Aorta (tissue), 5 donors: ENCODE measurements at regions not wholly inside any gene's neighbourhood (a gene's known extent, or its start where the extent isn't known, plus 50 kb on each side); places are given as distances from the start of the nearest gene placed in this dataset.

Experiments used
- ATAC-seq: fragments of 200-7000 bp; cut with Tn5 transposase; one replicate; pipeline ENCODE4 v1.9.1; 2022; ENCODE audit warnings: moderate library complexity; ENCODE audit not compliant: low FRiP score
- DNase-seq, 2 donors: peaks; one replicate each; pipeline ENCODE4 v3.0.0-alpha.2; 2020
- H3K27ac ChIP-seq, 2 donors: one replicate each; pipeline ENCODE4 v1.5.1; 2013; ENCODE audit warnings: low read length in 2 of 2, mild to moderate bottlenecking in 2 of 2, moderate library complexity in 2 of 2, control low read depth in 1 of 2, inconsistent platforms in 1 of 2, low read depth in 1 of 2
- H3K27me3 ChIP-seq, 2 donors: one replicate each; pipeline ENCODE4 v1.6.1; 2013; ENCODE audit warnings: control low read depth in 1 of 2, low read length in 1 of 2, mild to moderate bottlenecking in 1 of 2, moderate library complexity in 1 of 2; ENCODE audit not compliant: insufficient read depth in 2 of 2, control insufficient read depth in 1 of 2
- H3K36me3 ChIP-seq, 2 donors: one replicate each; pipeline ENCODE4 v1.6.1; 2013; ENCODE audit warnings: control low read depth in 1 of 2, low read length in 1 of 2, mild to moderate bottlenecking in 1 of 2; ENCODE audit not compliant: insufficient read depth in 2 of 2, control insufficient read depth in 1 of 2
- H3K4me1 ChIP-seq, 2 donors: one replicate each; pipeline ENCODE4 v1.6.1; 2013; ENCODE audit warnings: low read length in 2 of 2, control low read depth in 1 of 2, mild to moderate bottlenecking in 1 of 2, moderate library complexity in 1 of 2; ENCODE audit not compliant: insufficient read depth in 2 of 2, control insufficient read depth in 1 of 2
- H3K4me3 ChIP-seq, 2 donors: one replicate each; pipeline ENCODE4 v1.5.1; 2013; ENCODE audit warnings: low read length in 2 of 2, control low read depth in 1 of 2, mild to moderate bottlenecking in 1 of 2
- H3K9me3 ChIP-seq: one replicate; pipeline ENCODE4 v1.6.1; 2013; ENCODE audit warnings: mild to moderate bottlenecking, low read length; ENCODE audit not compliant: control insufficient read depth
- WGBS, 2 donors: extraction: QIAGEN DNeasy Blood & Tissue Kit; methylation state at CpG; one replicate each; pipeline ENCODE4 v1.1.7; 2013; 5-methylcytosine and 5-hydroxymethylcytosine counted together
- intact Hi-C, 2 donors: fragments of 100-400 bp; cut with DNase I; formaldehyde crosslinking; loops; one replicate each; pipeline versions ENCODE4 v1.14.2 to v1.15.0; 2022
- donor health status: healthy with polysubstance abuse.
- donor health status: Bipolar disorder and iron deficiency.
- donor health status: DM: no; HTN: no; CAD: no.
- donor health status: DM: no; HTN: no; CAD: no.
- donor health status: DM: yes; HTN: yes; CAD: no.

GRCh38 chr4:137310593-137311490, 221.5 kb downstream of the PCDH18 start:
- intact Hi-C loops = no loop called here
- 57 to 58% methylated on average over 3 of the region's 3 CpGs for WGBS, 2 donors
- no peaks in the 10 kb centered on the region for H3K36me3 ChIP-seq

DNA sequence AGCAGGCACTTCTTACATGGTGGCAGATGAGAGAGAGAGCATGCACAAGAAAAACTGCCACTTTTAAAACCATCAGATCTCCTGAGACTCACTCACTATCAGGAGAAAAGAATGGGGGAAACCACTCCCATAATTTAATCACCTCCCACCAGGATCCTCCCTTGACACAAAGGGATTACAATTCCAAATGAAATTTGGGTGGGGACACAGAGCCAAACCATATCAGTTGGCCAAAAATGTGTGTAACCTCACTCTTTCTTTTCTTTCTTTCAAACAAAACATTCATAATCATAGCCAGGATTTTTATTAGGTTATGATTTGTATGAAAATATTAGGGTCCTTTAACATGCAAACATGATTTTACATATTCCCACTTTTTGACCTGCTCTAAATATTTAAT, 222.1 kb downstream of the PCDH18 start:
- no peaks in the 10 kb centered on the region for H3K9me3 ChIP-seq
- no peak overlapping the region for H3K27ac ChIP-seq
- DNase-seq (no peak), ATAC-seq (no peak)
- H3K36me3 ChIP-seq = no peaks in the 10 kb centered on the region
- intact Hi-C loops = no loop called here
- H3K4me3 ChIP-seq = no peak overlapping the region
- no peaks in the 10 kb centered on the region for H3K27me3 ChIP-seq
- H3K4me1 ChIP-seq = no peaks in the 10 kb centered on the region

More at GRCh38 chr4:137310593-137311490, 221.5 kb downstream of the PCDH18 start:
- H3K4me1 ChIP-seq = no peaks in the 10 kb centered on the region
- H3K4me3 ChIP-seq = no peak overlapping the region
- ATAC-seq = peak; percentile 75
- H3K27ac ChIP-seq = peak overlapping the region in 1 of 2 donors; percentile 28
- H3K9me3 ChIP-seq = no peaks in the 10 kb centered on the region
- no peaks in the 10 kb centered on the region for H3K27me3 ChIP-seq
- DNase-seq = no peak

GRCh38 chr4:137309424-137309823, 222.9 kb downstream of the PCDH18 start:
- H3K36me3 ChIP-seq = no peaks in the 10 kb centered on the region
- no peaks in the 10 kb centered on the region for H3K9me3 ChIP-seq
- DNase-seq = no peak
- no peak overlapping the region for H3K27ac ChIP-seq
- ATAC-seq = no peak
- 96 to 100% methylated on average over 1 of the region's 1 CpG for WGBS, 2 donors
- intact Hi-C loops = no loop called here
- H3K4me1 ChIP-seq = no peaks in the 10 kb centered on the region
- no peaks in the 10 kb centered on the region for H3K27me3 ChIP-seq
- H3K4me3 ChIP-seq = no peak overlapping the region

DNA sequence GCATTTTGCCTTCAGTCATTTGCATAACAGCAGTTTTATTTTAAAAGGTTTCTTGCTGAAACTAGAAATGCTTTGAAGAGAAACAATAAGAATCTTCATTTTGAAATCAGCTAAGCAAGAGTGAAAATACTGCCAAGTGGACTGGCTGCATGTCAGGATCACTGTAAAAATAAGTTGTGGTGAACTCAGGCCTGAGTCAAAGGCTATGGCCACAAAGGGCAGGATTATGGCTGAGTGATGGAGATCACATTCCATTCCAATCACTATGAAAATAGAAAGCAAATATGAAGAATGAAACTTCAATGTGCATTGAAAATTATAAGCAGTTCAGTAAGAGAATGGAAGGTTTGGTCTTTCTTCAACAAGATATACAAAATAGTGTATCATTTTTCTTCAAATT, 224.5 kb downstream of the PCDH18 start:
- Histone ChIP-seq H3K27me3 (no peaks in the 10 kb centered on the region), H3K27ac (no peak overlapping the region), H3K36me3 (no peaks in the 10 kb centered on the region), H3K4me3 (no peak overlapping the region), H3K9me3 (no peaks in the 10 kb centered on the region), H3K4me1 (no peaks in the 10 kb centered on the region)
- DNase-seq (peak in 1 of 2 donors; percentile 47), ATAC-seq (no peak)
- intact Hi-C loops = loop anchor here in 1 of 2 donors (2.0 kb wide), 1 partner anchor 223 kb away; no protein-coding TSS in a partner anchor

- no peaks in the 10 kb centered on the region for H3K27me3 ChIP-seq
- no peak for ATAC-seq
- no peak overlapping the region for H3K4me3 ChIP-seq
- no peaks in the 10 kb centered on the region for H3K4me1 ChIP-seq
- intact Hi-C loops = no loop called here
- H3K27ac ChIP-seq = no peak overlapping the region
- H3K9me3 ChIP-seq = no peaks in the 10 kb centered on the region
- DNase-seq = no peak
- no peaks in the 10 kb centered on the region for H3K36me3 ChIP-seq
Observed at GRCh38 chr4:137300776-137301175, 231.5 kb downstream of the PCDH18 start.

DNA sequence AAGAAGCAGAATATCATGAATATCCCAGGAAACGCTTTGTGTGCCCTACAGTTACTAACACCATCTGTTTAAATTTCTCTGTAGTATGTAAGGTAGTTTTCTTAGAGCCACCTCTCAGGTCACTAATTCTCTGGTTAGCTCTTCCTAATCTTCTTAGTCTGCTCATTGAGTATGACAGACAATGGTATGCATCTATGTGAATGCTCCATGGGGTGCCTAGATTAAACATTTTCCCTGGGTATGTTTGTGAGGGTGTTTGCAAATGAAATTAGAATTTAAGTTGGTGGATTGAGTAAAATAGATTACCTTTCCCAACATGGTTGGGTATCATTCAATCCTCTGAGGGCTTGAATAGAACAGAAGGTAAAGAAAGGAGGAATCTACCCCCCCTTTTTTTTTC, 233.0 kb downstream of the PCDH18 start:
- 91 to 97% methylated on average over 1 of the region's 1 CpG for WGBS, 2 donors
- intact Hi-C loops = loop anchor here in 1 of 2 donors (5.0 kb wide), 1 partner anchor 553 kb away; no protein-coding TSS in a partner anchor
- no peak for ATAC-seq

DNA sequence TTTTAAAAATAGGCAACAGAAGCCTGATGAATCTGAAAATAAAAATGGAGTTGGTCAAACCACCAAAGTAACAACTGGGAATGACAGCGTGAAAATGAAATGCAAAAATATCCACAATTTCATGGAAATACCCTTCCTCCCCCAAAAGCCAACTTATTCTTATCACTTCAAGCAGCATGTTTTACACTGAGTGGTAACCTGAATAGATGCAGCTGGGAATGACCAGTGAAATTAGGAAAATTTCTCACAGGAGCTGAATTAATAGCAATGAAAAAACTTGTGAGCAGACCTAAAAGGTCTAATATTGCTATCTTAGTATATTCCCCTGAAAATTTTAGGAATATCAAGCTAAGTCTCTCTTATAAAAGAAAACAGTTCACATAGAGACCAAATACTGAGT, 239.0 kb downstream of the PCDH18 start:
- WGBS, 2 donors = 95 to 97% methylated on average over 1 of the region's 1 CpG
- H3K36me3 ChIP-seq = no peaks in the 10 kb centered on the region
- H3K4me1 ChIP-seq = no peaks in the 10 kb centered on the region
- ATAC-seq (no peak), DNase-seq (no peak)
- no peak overlapping the region for H3K27ac ChIP-seq
- intact Hi-C loops = no loop called here
- H3K9me3 ChIP-seq = no peaks in the 10 kb centered on the region
- H3K27me3 ChIP-seq = no peaks in the 10 kb centered on the region
- H3K4me3 ChIP-seq = no peak overlapping the region

More for the DNA sequence above, 233.0 kb downstream of the PCDH18 start:
- Histone ChIP-seq H3K27ac (no peak overlapping the region), H3K27me3 (no peaks in the 10 kb centered on the region), H3K36me3 (no peaks in the 10 kb centered on the region), H3K9me3 (no peaks in the 10 kb centered on the region), H3K4me3 (no peak overlapping the region), H3K4me1 (no peaks in the 10 kb centered on the region)
- DNase-seq = no peak

DNA sequence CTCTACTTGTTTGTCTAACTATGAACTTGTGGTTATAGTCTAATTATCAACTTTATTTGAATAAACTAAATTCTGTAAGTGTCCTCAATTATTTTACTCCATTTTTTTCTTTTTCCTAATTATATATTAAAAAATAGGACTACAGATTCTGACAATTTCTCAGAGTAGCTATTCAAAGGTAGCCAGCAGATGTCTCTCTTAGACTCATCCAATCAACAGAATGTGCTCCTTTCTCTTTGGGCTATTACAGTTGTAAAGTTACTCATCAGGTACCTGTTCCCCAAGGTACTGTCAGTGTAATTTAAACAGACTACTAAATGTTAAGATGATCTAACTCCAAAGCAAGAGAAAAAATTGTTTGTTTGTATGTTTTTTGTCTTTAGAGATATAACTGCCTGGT, 248.6 kb downstream of the PCDH18 start:
- no peaks in the 10 kb centered on the region for H3K9me3 ChIP-seq
- ATAC-seq = no peak
- DNase-seq = no peak

GRCh38 chr4:137278431-137278830, 253.9 kb downstream of the PCDH18 start:
- no peak for DNase-seq
- 46 to 63% methylated on average over 1 of the region's 1 CpG for WGBS, 2 donors
- Histone ChIP-seq H3K4me1 (no peaks in the 10 kb centered on the region), H3K36me3 (no peaks in the 10 kb centered on the region), H3K27ac (no peak overlapping the region), H3K9me3 (no peaks in the 10 kb centered on the region), H3K4me3 (no peak overlapping the region), H3K27me3 (no peaks in the 10 kb centered on the region)
- intact Hi-C loops = no loop called here
- ATAC-seq = no peak

More for the DNA sequence above, 248.6 kb downstream of the PCDH18 start:
- Histone ChIP-seq H3K4me3 (no peak overlapping the region), H3K27me3 (no peaks in the 10 kb centered on the region), H3K27ac (no peak overlapping the region), H3K36me3 (no peaks in the 10 kb centered on the region), H3K4me1 (no peaks in the 10 kb centered on the region)
- intact Hi-C loops = no loop called here
